CD4-positive, alpha-beta T cell treated with Interferon gamma for 1 hour (primary cell): ENCODE measurements at regions not wholly inside any gene's neighbourhood (a gene's known extent, or its start where the extent isn't known, plus 50 kb on each side); places are given as distances from the start of the nearest gene placed in this dataset.

Experiments used
- DNase-seq: peaks from one replicate; pipeline ENCODE4 v3.0.0-alpha.2; 2020

DNA sequence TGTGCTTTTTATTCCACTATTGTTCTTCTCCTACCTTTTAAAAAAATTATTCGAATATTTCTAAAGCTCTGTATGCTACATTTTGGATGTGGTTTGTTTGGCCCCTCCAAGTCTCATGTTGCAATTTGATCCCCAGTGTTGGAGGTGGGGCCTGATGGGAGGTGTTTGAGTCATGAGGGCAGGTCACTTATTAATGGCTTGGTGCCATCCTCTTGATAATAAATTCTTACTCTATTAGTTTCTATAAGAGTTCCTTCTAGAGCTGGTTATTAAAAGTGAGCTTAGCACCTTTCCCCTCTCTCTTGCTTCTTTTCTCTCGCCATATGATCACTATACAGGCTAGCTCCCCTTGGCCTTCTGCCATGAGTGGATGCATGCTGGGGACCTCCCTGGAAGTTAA is 445.6 kb upstream of the PDE3A start:
- DNase-seq, result no peak

DNA sequence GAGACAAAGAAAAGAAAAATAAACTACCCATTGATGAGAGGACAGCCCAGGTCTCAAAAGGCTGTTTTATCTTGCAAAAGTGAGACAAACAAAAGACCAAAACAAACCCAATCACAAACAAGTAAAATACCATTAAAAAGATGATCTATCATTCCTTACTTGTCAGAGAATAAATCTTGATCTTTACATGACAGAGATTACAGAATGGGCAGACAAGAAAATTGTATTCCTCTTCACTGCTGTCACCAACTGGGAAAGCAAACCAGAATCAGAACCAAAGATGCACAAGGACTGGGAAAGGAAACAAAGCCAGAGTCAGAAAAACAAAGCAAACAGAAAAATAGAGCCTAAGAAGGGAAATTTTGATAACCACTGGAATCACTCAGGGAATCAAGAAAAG is 444.0 kb upstream of the PDE3A start:
- no peak for DNase-seq

DNA sequence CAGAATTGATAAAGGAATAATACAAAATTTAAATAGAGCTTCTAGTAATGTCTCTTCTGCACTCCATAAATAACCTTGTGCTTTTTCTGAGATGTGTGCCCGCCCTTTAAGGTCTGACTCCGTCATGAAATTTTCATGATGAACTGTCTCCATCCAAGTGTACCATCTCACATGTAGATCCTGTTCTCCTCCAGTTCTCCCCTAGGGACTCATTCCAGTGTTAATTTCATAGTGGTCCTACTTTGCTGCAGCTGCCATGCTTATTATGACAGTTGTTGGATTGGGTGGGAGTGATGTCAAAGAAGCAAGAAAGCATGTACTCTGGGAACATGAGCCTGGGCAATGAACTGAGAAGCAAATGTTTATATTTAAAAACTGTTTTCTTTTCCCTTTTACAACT is 442.5 kb upstream of the PDE3A start:
- no peak for DNase-seq

DNA sequence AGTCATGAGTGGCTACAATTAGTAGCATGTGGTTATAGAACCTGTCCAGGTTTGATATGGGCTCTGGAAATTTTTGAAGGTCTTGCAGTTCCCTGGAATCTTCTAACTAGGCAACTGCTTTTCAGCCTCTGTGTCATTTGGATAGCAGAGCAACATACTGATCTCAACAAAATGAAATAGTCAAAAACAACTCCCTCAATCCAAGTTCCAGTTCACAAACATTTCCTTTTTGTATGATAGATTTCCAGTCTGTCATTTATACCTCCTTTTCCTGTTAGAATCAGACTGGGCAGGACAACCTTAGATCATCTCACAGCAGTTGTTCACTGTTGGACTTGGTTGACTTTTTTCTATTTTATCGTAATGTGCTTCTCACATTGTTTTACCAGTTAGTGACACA is 442.1 kb upstream of the PDE3A start:
- no peak for DNase-seq

DNA sequence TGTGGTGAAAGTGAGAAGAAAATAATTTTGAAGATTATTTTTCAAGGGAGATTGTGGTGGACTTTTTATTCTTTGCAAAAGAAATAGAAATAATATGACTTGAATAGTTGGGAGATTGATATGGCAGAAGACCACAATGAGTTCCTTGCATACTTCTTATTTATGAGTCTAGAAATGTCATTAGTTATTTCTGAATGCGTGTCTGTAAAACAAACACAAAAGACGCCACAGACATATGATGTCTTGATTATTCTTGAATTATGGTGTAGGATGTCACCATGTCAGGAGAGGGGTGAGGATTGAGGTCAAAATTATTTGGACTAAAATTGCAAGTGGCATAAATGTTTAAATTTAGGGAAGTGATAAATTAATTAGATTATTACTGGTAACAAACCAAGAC is 440.7 kb upstream of the PDE3A start:
- no peak for DNase-seq

DNA sequence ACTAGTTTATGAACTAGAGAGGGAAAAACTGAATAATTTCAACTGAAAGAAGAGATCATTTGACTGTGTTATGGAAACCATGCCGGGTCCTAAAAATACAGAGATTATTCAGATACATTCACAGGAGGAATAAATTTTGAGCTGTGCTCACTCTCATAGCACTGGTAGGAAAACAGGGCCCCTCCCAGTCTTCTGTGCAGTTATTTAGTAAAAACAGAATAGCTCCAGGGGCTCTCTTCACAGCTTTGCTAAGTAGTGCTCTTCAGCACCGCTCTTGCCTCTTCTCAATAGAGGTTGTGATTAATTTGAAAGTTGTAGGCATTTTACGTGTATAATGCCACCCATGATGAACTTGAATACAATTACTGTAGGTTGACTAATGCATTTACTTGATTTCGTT is 435.9 kb upstream of the PDE3A start:
- DNase-seq, result no peak

DNA sequence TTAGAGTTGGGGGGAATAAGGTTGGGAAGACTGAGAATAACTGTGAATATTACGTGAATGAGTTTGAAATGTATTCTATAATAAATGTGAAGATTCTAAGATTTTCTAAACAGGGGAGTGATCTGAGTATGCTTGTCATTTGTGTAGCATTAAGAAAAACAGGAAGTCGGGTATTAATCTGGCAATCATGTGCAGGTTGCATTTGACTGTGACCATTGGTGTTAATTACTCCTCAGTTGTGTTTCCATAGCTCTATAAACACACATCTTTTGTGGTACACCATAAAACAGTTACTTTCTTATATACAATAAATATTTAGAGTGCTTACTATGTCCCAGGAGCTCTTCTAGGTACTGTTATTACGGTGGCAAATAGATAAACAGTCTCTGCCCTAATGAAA is 434.4 kb upstream of the PDE3A start:
- no peak for DNase-seq

DNA sequence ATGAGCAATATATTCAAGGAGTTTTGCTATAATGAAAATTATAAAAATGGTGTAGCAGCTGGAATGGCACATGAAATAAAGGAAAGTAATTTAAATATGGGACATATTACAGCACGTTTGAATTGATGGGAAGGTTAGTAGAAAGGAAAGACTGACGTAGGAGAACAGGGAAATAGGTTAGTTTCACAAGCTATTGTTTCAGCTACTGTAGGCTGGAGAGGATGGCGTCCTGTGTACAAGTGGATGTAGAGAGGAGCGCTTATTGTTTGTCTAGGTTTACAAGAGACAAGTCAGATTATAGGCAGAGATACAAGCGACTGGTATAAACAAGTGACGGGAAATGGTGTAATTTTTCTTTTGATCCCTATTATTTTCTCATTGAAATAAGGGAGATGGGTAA is 431.2 kb upstream of the PDE3A start:
- DNase-seq, result no peak

DNA sequence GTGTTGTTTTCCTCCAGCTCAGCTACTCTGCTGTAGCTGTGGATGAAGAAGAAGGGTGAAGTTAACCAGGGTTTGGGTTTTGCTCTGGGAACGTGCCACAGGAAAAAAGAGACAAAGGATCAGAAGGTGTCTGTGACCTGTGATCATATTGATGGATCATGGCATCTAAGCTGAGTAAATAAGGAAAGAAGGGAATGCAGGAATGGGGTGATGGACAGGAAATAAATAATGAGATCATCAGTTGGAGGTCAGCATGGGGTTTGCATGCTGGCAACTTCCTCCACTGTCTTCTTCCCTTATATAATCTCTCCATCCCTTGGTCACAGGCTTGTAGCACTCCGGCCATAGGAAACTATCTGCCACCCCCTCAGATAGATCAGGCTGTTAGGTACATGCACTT is 430.3 kb upstream of the PDE3A start:
- no peak for DNase-seq

DNA sequence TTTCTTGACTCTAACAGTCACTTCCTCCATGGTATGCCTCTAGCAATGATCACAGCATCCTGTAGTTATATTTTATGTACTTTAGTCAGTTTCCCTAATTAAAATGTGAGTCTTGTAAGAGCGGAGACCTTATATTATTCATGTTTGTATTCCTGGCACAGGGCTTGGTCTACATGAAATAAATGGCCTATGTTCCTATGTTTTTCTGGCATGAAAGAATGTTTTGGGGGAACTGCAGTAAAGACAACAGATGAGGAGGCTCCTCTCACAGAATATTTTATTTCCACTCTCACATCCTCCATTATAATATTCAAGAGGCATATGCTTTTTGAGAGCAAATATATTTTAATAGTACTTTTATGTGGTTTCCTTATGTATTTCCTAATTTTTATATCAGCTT is 429.8 kb upstream of the PDE3A start:
- no peak for DNase-seq

DNA sequence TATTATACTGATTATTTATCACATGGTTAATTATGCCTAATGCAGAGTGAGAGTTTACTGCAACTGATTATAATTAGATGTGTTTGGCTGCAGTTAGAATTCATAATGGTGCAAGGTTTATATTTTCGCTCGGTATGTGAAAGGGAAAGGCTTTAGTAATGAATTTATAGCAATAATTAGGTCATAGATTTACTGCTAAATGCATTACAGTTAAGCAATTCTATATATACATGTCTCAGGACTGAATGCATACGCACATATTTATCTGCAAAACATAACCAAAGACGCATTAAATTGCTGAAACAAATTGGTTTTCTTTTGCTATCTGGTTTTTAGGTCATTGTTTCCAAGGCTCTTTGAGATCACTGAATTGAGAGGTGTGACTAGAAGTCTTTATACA is 428.1 kb upstream of the PDE3A start:
- no peak for DNase-seq

DNA sequence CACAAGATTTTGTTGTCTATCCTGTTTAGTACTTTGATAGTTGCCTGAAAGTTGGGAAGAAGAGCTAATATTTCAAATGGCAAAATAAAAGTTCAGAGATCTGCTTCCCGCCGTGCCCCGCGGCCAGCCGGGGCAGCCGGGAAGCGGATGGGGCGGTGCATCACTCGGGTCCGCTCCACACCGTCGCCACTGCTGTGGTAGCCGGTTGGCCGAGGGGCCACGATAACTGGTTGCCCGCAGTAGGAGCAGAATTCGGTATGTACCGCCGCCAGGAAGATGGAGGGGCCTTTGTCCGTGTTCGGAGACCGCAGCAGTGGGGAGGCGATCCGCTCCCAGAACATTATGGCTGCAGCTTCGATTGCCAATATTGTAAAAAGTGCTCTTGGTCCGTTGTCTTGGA is 427.2 kb upstream of the PDE3A start:
- DNase-seq, result no peak

DNA sequence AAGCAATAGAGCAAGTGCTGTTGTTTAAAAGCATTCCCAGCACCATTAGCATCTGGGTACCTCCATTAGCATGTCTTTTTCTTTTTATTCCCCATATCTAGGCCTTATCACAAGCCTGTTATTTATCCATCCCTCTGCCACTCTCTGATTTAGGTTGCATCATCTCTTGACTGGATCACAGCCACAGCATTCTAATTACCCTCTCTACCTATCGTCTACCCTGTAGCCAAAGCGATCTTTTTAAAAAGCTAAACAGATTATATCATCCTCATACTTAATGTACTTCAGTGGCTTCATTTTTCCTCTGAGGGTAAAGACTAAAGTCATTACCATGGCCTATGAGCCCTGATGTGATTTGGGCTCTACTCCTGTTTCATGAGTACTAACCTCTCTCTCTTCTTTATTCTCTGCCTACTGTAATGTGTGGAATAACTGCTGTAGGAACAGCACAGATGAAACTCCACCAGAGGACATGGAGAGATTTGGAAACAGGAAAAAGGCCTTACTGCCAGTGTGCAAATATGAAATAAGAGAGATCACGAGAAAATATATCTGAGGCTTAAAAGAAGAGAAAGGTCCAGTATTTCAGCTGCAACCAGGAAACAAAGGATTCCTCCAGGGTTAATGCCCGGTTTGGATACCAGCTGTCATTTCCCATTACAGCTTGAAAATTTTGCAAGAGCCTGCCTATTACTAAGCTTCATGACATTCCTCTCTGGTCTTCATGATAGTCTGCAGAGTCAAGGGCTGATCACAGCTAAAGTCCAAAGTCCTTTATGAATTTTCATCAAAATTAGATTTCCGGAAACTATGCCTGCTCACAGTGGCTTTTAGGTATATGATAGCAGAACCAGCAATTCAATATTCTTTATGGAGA is 422.5 kb upstream of the PDE3A start:
- DNase-seq, result no peak

DNA sequence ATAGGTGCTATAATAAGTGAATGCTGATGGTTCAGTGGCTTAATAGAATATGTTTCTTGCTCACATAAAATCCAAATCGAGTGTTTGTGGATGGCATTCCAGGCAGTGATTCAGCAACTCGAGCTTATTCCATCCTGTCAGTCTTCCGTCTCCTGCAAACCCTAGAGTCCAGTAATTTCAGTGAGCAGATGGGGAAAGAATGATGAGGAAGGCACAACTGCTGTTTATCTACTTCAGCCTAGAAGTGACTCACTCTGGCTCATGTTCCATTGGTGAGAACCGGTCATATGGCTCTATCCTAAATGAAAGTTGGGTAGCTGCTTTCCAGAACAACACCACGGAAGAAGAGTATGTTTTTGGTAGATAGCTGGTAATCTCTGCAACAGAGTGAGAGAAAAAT is 421.8 kb upstream of the PDE3A start:
- no peak for DNase-seq

DNA sequence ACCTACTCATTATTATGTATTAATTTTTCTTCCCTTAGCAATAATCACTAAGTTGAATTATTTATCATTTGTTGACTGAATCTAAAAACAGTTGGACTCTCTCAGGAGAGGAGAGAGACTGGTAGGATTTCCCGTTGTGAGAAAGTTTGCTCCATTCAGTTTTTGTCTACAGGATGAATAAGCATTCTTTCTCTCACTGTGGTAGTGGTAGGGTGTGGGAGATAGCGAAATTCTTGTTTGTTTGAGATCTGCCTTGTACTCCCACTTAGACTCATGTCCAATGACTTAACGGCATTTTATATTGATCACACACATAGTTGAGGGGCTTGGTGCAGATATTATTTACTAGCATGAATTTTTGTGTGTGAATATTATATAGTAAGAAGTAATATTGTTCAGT is 421.0 kb upstream of the PDE3A start:
- DNase-seq, result no peak

DNA sequence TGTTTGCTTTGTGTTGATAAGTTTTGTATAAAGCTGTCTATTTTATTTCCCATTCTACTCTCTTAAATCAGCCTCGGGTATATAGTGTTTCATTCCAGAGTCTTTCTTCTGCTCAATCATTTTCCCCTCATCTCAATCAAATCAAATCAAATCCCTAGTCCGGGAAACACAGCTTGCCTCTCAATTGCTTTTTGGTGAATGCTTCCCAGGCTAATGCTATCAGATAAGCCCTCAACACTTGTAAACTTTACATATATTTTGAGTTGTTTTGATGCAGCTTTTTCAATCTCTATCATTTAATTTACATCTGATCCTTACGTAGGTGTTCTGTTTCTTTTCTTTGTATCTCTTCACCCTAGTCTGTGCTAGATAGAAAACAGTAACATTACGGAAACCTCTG is 416.7 kb upstream of the PDE3A start:
- no peak for DNase-seq

DNA sequence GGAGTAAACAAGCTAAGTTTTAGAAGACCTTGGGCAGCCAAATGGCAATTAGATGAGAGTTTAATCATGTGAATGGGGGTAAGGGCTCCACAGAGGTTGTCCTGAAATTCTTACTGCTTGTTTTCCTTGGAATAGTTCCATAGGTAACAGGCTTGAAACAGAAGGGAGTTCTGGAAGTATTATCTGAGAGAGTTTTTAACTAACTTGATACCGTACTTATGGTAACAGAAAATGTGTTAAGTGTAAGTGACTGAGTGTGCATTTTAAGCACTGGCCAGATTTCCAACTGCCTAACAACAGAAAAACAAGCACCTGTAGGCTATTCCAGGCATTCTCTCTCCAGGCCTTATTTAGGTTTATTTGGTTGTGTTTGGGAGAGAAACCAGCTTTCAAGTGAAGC is 414.6 kb upstream of the PDE3A start:
- no peak for DNase-seq

DNA sequence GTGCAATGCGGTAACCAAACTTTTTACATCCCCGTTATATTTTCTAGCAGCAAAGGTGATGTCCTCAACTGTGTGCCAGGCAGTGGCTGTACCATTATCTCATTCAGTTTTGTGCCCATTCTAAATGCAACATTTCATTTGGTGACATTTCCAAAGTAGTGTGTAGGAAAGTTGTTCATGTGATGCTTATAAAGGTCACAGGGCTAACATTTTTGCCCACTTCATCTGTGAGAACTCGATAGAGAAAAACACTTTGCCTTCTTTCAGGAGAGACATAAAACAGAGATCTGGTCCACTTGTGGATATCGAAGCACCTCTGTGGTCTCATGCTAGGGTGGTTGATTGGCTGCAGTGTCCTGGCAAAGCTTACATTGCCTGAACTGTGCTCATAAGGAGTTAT is 414.2 kb upstream of the PDE3A start:
- no peak for DNase-seq

DNA sequence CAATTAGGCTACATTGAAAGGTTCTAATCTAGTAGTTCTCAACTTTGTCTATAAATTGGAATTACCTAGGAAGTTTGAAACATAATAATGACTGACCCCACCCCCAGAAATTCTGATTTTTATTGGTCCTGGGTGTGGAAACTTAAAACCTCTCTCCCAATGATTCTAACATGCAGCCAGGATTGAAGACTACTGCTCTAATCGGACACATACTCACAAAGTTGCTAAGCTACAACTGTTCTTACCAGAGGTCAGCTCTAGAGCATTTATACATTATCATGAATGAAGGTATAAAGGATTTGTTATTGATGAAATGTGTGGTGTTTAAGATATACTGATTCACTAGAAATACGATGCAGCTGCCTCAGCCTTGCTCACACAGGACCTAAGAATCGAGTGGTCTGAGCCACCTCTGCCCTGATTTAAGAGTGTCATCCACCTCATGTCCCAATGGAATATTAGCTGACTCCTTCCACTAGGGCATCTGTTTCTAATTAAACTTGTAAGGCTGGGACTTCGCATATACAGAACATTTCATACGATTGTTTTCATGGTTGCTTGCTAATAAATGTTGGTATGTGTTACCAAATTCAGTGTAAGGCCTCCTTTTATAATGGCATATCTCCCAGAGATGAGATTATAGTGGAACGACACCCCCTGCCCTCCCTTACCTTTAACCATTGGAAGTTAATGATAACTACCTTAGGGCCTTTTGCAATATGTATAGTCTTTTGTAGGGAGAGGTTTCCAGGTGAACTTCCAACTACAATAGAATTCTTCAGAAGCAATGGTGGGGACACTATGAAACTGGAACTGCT is 410.8 kb upstream of the PDE3A start:
- DNase-seq, result no peak

DNA sequence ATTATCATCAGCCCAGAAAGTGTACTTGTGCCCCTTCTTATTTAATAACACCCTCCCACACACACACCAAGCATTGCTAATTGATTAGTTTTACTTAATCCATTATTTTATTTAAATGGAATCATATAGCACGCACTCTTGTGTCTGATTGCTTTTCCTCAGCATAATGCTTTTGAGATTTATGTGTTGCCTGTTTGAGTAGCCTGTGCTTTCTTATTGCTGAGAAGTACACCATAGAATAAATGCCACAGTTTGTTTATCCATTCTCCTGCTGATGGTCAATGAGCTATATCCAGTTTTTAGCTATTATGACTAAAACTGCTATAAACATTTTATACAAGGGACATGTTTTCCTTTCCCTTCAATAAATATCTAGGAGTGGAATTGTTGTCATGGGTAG is 409.9 kb upstream of the PDE3A start:
- no peak for DNase-seq

DNA sequence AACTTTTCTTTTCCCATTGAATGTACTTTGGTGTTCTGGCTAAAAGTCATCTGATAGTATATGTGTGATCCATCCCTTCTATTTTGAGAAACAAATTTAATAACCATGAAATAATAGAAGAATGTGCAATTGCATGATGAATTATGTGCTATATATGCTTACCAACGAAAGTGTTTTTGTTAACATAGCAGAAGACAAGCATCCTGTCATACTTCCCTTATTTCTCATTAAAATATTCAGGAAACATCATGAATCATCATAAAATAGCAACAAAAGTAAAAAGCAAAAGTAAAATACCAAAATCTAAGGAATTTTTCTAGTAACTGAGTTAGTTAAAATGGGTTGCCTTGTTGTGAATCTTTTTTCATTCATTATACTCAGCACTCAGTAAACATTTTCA is 409.0 kb upstream of the PDE3A start:
- no peak for DNase-seq

DNA sequence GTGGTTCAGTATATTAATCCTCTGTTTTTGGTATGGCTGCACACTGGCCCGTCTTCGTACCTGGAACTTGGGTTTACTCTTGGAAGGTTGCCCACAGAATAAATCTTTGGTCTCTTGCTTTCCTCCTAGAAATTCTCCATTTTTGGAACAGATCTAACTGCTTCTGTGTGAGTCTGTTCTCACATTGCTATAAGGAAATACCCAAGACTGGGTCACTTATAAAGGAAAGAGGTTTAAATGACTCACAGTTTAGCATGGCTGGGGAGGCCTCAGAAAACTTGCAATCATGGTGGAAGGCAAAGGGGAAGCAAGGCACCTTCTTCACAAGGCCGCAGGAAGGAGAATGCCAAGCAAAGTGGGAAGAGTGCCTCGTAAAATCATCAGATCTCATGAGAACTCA is 407.8 kb upstream of the PDE3A start:
- DNase-seq, result no peak

DNA sequence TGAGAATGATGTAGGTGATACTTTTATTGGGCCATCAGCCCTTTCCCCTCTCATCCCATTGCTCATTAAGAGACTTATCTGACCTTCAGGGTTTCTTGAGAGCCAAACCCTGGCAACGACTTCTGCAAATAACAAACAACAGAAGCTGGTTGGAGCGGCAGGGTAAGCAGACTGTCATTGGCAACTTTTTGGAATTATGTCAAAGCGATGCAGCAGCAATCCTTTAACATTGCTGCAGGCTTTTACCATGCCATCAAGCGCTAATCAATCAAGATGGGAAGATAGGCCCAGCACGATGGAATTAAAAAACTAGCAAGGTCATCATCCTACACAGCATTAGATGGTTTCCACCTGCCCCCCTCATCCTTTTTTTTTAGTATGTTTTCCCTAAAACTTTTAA is 406.1 kb upstream of the PDE3A start:
- DNase-seq, result no peak

DNA sequence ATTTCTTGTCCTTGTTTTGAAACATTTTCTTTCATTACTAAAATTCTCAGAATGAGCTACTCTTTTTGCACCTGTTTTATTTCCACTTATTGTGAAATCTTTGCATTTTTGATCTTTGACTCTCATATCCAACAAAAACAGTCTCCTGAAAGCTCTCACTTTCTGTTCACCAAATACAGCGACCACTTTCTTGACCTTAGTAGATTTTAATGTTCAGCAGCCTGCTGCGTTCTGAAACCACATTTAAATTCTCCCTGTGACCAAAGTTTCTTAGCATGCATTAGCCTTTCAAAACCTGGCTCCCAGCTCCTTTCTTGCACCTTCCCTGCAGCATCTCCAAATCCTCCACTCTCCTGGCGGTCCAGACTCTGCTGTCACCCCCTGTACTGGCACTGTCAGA is 404.4 kb upstream of the PDE3A start:
- no peak for DNase-seq

DNA sequence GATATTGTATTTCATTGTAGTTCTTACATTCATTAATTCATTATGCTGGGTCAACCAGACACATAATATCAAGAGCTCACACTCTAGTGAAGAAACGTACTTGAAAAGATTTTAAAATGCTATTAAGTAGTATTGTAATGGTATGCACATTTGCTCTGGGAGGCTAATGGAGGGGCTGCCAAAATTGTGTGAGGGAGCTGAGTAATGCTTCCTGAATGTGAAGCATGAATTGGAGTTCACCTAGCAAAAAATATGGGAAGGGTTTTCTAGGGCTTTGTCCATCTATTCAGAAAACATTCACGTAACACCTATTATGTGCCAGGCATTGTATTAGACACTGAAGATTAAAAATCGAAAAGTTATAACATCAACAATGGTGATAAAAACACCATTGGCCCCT is 403.8 kb upstream of the PDE3A start:
- DNase-seq, result no peak
